GM12892 (cell line): ENCODE measurements at regions not wholly inside any gene's neighbourhood (a gene's known extent, or its start where the extent isn't known, plus 50 kb on each side); places are given as distances from the start of the nearest gene placed in this dataset.

Experiments
- DNase-seq: peaks from one replicate; pipeline ENCODE4 v3.0.0; 2011; ENCODE audit not compliant: insufficient read length
- FAIRE-seq: peaks from 2 replicates; lab custom pipeline; 2011; peaks lifted over from hg19 to GRCh38; lab: Jason Lieb, UNC
- POLR2A ChIP-seq: IDR thresholded peaks from 2 replicates; pipeline ENCODE4 v1.6.1; 2011; ENCODE audit warnings: low read depth, low read length, control low read depth
- POLR2AphosphoS5 ChIP-seq: IDR thresholded peaks from 2 replicates; pipeline ENCODE4 v1.6.1; 2011; ENCODE audit warnings: low read depth, low read length, control low read depth
- TAF1 ChIP-seq: IDR thresholded peaks from 2 replicates; pipeline ENCODE4 v1.6.1; 2011; ENCODE audit warnings: low read depth, mild to moderate bottlenecking, control low read depth, low read length, borderline replicate concordance

- no peak for TF ChIP-seq POLR2AphosphoS5
- TF ChIP-seq TAF1, result no peak
- FAIRE-seq, result no peak
- no peak for DNase-seq
Observed at GRCh38 chr1:229984310-229984991, 82.6 kb upstream of the GALNT2 start.

GRCh38 chr1:229984992-229985612 lies 81.9 kb upstream of the GALNT2 start:
- DNase-seq, result no peak

GRCh38 chr1:229985613-229986010 lies 81.4 kb upstream of the GALNT2 start:
- TF ChIP-seq TAF1 (no peak), POLR2AphosphoS5 (no peak)
- DNase-seq, result no peak
- no peak for FAIRE-seq

More at GRCh38 chr1:229984992-229985612, 81.9 kb upstream of the GALNT2 start:
- no peak for FAIRE-seq
- no peak for TF ChIP-seq POLR2A
- TF ChIP-seq POLR2AphosphoS5, result no peak
- TF ChIP-seq TAF1, result no peak

- FAIRE-seq, result no peak
- DNase-seq, result no peak
- TF ChIP-seq POLR2A, result no peak
- TF ChIP-seq TAF1, result no peak
- TF ChIP-seq POLR2AphosphoS5, result no peak
Observed at GRCh38 chr1:229986737-229987337, 80.2 kb upstream of the GALNT2 start.

GRCh38 chr1:229987953-229988352 lies 79.1 kb upstream of the GALNT2 start:
- no peak for FAIRE-seq
- DNase-seq, result no peak
- TF ChIP-seq TAF1 (no peak), POLR2A (no peak), POLR2AphosphoS5 (no peak)

GRCh38 chr1:229988534-229988933 lies 78.5 kb upstream of the GALNT2 start:
- FAIRE-seq (no peak), DNase-seq (no peak)
- TF ChIP-seq POLR2AphosphoS5, result no peak
- TF ChIP-seq POLR2A, result no peak
- TF ChIP-seq TAF1, result no peak

GRCh38 chr1:229989591-229990248 lies 77.3 kb upstream of the GALNT2 start:
- TF ChIP-seq TAF1 (no peak), POLR2AphosphoS5 (no peak), POLR2A (no peak)
- FAIRE-seq, result no peak
- DNase-seq, result no peak

GRCh38 chr1:229990326-229990725 lies 76.7 kb upstream of the GALNT2 start:
- no peak for TF ChIP-seq POLR2AphosphoS5
- no peak for TF ChIP-seq TAF1
- TF ChIP-seq POLR2A, result no peak
- FAIRE-seq (no peak), DNase-seq (no peak)

- no peak for TF ChIP-seq POLR2A
- TF ChIP-seq TAF1, result no peak
- no peak for TF ChIP-seq POLR2AphosphoS5
Observed at GRCh38 chr1:229991104-229991513, 75.9 kb upstream of the GALNT2 start.

GRCh38 chr1:229991724-229992333 lies 75.2 kb upstream of the GALNT2 start:
- FAIRE-seq, result no peak
- no peak for TF ChIP-seq POLR2AphosphoS5
- no peak for TF ChIP-seq TAF1
- TF ChIP-seq POLR2A, result no peak

More at GRCh38 chr1:229991104-229991513, 75.9 kb upstream of the GALNT2 start:
- DNase-seq, result no peak
- no peak for FAIRE-seq

GRCh38 chr1:229993060-229993459 lies 74.0 kb upstream of the GALNT2 start:
- no peak for TF ChIP-seq POLR2A
- no peak for DNase-seq
- FAIRE-seq, result no peak

More at GRCh38 chr1:229991724-229992333, 75.2 kb upstream of the GALNT2 start:
- DNase-seq, result no peak

GRCh38 chr1:229993894-229994293 lies 73.1 kb upstream of the GALNT2 start:
- no peak for TF ChIP-seq POLR2A
- TF ChIP-seq POLR2AphosphoS5, result no peak
- no peak for TF ChIP-seq TAF1
- FAIRE-seq (no peak), DNase-seq (no peak)
